Tibial nerve (tissue), 4 donors: ENCODE measurements at regions not wholly inside any gene's neighbourhood (a gene's known extent, or its start where the extent isn't known, plus 50 kb on each side); places are given as distances from the start of the nearest gene placed in this dataset.

Experiments used
- DNase-seq, 2 donors: peaks; one replicate each; pipeline ENCODE4 v3.0.0-alpha.2; 2019; ENCODE audit warnings: low spot score in 2 of 2
- H3K27ac ChIP-seq, 4 donors: fragments of 200-600 bp; sonication (generic) in 3 of 4; one replicate each; pipeline ENCODE4 v1.5.1; 2017 to 2019; ENCODE audit warnings: mild to moderate bottlenecking in 1 of 4
- H3K27me3 ChIP-seq, 2 donors: fragments of 200-600 bp; sonication (generic) in 1 of 2; one replicate each; pipeline versions ENCODE4 v1.5.1 to v1.6.0; 2017 to 2019
- H3K36me3 ChIP-seq, 3 donors: fragments of 200-600 bp; sonication (generic); one replicate each; pipeline ENCODE4 v1.5.1; 2018 to 2019
- H3K4me1 ChIP-seq, 4 donors: fragments of 200-600 bp; sonication (generic) in 3 of 4; one replicate each; pipeline ENCODE4 v1.5.1; 2017 to 2019
- H3K4me3 ChIP-seq, 4 donors: fragments of 200-600 bp; sonication (generic) in 3 of 4; one replicate each; pipeline ENCODE4 v1.5.1; 2017 to 2019; ENCODE audit warnings: mild to moderate bottlenecking in 1 of 4, moderate library complexity in 1 of 4
- H3K9me3 ChIP-seq, 4 donors: fragments of 200-600 bp; sonication (generic) in 3 of 4; one replicate each; pipeline ENCODE4 v1.5.1; 2017 to 2019
- CTCF ChIP-seq, 5 experiments: fragments of 200-600 bp in 3 of 5; fragments of 450-650 bp in 2 of 5; sonication (generic) in 3 of 5; IDR thresholded peaks; one replicate each; pipeline ENCODE4 v1.5.1; 2016 to 2019; ENCODE audit warnings: antibody characterized with exemption in 5 of 5, mild to moderate bottlenecking in 3 of 5, moderate library complexity in 2 of 5
- EP300 ChIP-seq, 2 donors: sonication (generic); formaldehyde crosslinking; IDR thresholded peaks; one replicate each; pipeline ENCODE4 v1.6.1; 2017; ENCODE audit warnings: antibody characterized with exemption in 2 of 2, mild to moderate bottlenecking in 1 of 2
- POLR2A ChIP-seq, 2 donors: fragments of 450-650 bp; IDR thresholded peaks; one replicate each; pipeline ENCODE4 v1.6.1; 2017; ENCODE audit warnings: antibody characterized with exemption in 2 of 2, mild to moderate bottlenecking in 2 of 2, moderate library complexity in 2 of 2
- WGBS, 2 donors: methylation state at CpG; one replicate each; pipeline ENCODE4 v1.1.5; 2018; 5-methylcytosine and 5-hydroxymethylcytosine counted together

- WGBS, 2 donors, result 50 to 63% methylated on average over 2 of the region's 2 CpGs
- no peak overlapping the region for H3K4me3 ChIP-seq
- no peaks in the 10 kb centered on the region for H3K9me3 ChIP-seq
- no peak overlapping the region for H3K27ac ChIP-seq
- H3K36me3 ChIP-seq, result no peaks in the 10 kb centered on the region
- H3K4me1 ChIP-seq, result no peaks in the 10 kb centered on the region
- no peak for DNase-seq
- no peak for TF ChIP-seq POLR2A (IDR thresholded peaks at IDR 0.05)
- TF ChIP-seq EP300 (IDR thresholded peaks at IDR 0.05), result no peak
- no peak for TF ChIP-seq CTCF (IDR thresholded peaks at IDR 0.05)
- H3K27me3 ChIP-seq, result no peaks in the 10 kb centered on the region
Measured at GRCh38 chr16:35386619-35387018, 1927.2 kb downstream of the TP53TG3F start.

DNA sequence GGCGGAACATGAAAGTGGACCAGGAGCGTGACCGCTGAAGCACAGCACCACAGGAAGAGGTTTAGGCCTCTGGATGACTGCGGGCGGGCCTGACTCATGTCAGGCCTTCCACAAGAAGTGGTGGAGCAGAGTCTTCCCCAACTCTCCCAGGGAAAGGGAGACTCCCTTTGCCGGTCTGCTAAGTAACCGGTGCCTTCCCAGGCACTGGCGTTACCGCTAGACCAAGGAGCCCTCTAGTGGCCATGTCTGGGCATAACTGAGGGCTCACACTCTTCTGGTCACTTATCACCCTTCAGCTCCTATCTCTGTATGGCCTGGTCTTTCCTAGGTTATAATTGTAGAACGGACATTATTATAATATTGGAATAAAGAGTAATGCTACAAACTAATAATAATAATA lies 1931.9 kb downstream of the TP53TG3F start:
- 49 to 52% methylated on average over 10 of the region's 10 CpGs for WGBS, 2 donors
- H3K27ac ChIP-seq, result no peak overlapping the region
- TF ChIP-seq POLR2A (IDR thresholded peaks at IDR 0.05), result no peak
- TF ChIP-seq CTCF (IDR thresholded peaks at IDR 0.05), result peak in 3 of 5 experiments; percentile 10 to 23 (median 14)
- no peak for TF ChIP-seq EP300 (IDR thresholded peaks at IDR 0.05)

DNA sequence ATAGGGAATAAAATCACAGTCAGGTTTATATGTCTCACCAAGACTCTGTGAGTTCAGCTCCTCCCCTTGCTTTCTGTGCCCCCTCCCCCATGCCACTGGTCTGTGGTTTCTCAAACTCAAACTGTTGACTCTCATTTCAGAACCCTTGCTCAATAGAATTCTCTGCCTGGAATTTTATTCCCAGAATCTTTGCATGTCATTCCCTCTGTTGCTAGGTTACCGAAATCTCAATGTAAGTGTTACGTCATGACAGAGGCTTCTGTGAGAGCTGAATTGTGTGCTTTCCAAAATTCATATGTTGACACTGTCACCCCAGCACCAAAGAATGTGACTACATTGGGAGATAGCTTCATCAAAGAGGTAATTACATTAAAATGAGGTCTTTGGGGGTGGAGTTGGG lies 1938.8 kb downstream of the TP53TG3F start:
- DNase-seq, result no peak
- TF ChIP-seq EP300 (IDR thresholded peaks at IDR 0.05) (no peak), CTCF (IDR thresholded peaks at IDR 0.05) (no peak), POLR2A (IDR thresholded peaks at IDR 0.05) (no peak)
- Histone ChIP-seq H3K27me3 (no peaks in the 10 kb centered on the region), H3K4me1 (no peaks in the 10 kb centered on the region), H3K4me3 (no peak overlapping the region), H3K27ac (no peak overlapping the region), H3K9me3 (no peaks in the 10 kb centered on the region), H3K36me3 (no peaks in the 10 kb centered on the region)
- 78 to 86% methylated on average over 2 of the region's 2 CpGs for WGBS, 2 donors

More for the DNA sequence above, 1931.9 kb downstream of the TP53TG3F start:
- H3K4me3 ChIP-seq, result no peak overlapping the region
- H3K36me3 ChIP-seq, result no peaks in the 10 kb centered on the region
- H3K4me1 ChIP-seq, result no peaks in the 10 kb centered on the region
- H3K9me3 ChIP-seq, result peaks cover 0 to 3% (median 0%) of the 10 kb centered on the region in 4 donors
- no peaks in the 10 kb centered on the region for H3K27me3 ChIP-seq
- DNase-seq, result no peak

GRCh38 chr16:35399133-35399532 lies 1939.7 kb downstream of the TP53TG3F start:
- no peak for DNase-seq
- 43 to 59% methylated on average over 2 of the region's 2 CpGs for WGBS, 2 donors
- no peak overlapping the region for H3K27ac ChIP-seq
- TF ChIP-seq EP300 (IDR thresholded peaks at IDR 0.05) (no peak), CTCF (IDR thresholded peaks at IDR 0.05) (no peak), POLR2A (IDR thresholded peaks at IDR 0.05) (no peak)
- no peaks in the 10 kb centered on the region for H3K4me1 ChIP-seq
- H3K27me3 ChIP-seq, result no peaks in the 10 kb centered on the region
- no peaks in the 10 kb centered on the region for H3K36me3 ChIP-seq
- H3K9me3 ChIP-seq, result no peaks in the 10 kb centered on the region
- H3K4me3 ChIP-seq, result no peak overlapping the region

DNA sequence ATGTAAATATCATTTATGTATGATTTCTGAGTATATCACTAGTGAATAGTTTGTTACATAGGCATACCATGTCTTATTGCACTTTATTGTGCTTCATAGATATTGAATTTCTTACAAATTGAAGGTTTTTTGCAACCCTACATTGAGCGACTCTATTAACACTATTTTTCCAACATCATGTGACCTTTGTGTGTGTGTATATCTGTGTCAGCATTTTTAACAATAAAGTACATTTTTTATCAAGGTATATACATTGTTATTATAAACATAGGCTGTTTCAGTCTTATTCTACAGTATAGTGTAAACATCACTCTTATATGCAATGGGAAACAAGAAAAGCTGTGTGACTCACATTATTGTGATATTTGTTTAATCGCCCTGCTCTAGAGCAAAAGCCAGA lies 1944.9 kb downstream of the TP53TG3F start:
- Histone ChIP-seq H3K27me3 (no peaks in the 10 kb centered on the region), H3K4me3 (no peak overlapping the region), H3K9me3 (no peaks in the 10 kb centered on the region), H3K36me3 (no peaks in the 10 kb centered on the region), H3K27ac (no peak overlapping the region), H3K4me1 (no peaks in the 10 kb centered on the region)
- TF ChIP-seq POLR2A (IDR thresholded peaks at IDR 0.05), result no peak
- DNase-seq, result no peak
- 55 to 56% methylated on average over 2 of the region's 2 CpGs for WGBS, 2 donors

GRCh38 chr16:35405526-35405925 lies 1946.1 kb downstream of the TP53TG3F start:
- no peak overlapping the region for H3K27ac ChIP-seq
- 46 to 54% methylated on average over 1 of the region's 1 CpG for WGBS, 2 donors
- no peaks in the 10 kb centered on the region for H3K9me3 ChIP-seq
- no peak overlapping the region for H3K4me3 ChIP-seq
- DNase-seq, result no peak
- H3K4me1 ChIP-seq, result no peaks in the 10 kb centered on the region
- H3K36me3 ChIP-seq, result no peaks in the 10 kb centered on the region
- H3K27me3 ChIP-seq, result no peaks in the 10 kb centered on the region
- TF ChIP-seq POLR2A (IDR thresholded peaks at IDR 0.05) (no peak), CTCF (IDR thresholded peaks at IDR 0.05) (no peak), EP300 (IDR thresholded peaks at IDR 0.05) (no peak)
